ENCODE measurements at regions not wholly inside any gene's neighbourhood (a gene's known extent, or its start where the extent isn't known, plus 50 kb on each side); places are given as distances from the start of the nearest gene placed in this dataset.
"Not testable (repeated sequence)": the region's sequence is repeated elsewhere in the genome, so short reads cannot be mapped to it uniquely, and the experiment has no call there.

DNA sequence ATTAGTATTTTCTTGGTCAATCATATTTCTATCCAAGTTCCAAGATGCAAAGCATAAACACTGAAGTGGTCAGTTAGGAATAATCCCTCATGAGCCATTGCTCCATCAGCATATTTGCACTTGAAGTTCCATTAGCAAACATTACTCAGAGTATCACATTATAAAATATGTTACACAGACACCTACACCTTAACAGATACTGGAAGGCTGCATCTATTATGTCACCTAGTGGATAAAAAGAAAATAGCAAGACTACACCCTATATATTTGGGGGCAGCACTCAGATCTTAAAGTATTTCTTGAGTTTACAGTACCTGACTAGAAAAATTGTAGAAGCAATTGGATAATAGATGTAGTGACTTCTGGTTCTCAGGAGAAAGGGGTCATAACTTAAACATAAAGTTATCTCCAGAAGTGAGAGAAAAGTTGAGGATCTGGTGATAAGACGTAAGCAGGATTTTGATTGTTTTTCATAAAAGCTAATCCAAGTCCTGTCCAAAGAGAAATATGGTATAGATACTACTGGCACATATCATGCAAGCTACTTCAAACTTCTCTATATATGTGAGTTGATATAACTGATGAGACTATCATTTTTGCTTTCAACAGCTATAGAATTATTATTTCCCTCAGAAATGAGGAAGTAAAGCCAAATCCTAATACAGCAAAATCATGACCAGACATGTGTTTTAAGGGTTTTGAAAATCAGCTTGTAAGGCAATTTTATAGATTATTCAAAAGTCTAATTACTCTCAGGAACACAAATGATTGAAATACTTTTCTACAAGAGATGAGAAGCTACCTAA is 422.2 kb downstream of the GBE1 start:
- Mint-ChIP-seq H3K36me3 (ENCODE audit: low read depth) (no peaks in the 10 kb centered on the region), H3K27me3 (no peaks in the 10 kb centered on the region), H3K4me3 (no peak overlapping the region), H3K27ac (no peak overlapping the region), H3K9me3 (no peaks in the 10 kb centered on the region), H3K4me1 (ENCODE audit: low read depth) (no peaks in the 10 kb centered on the region)
- intact Hi-C loops (cut with micrococcal nuclease) = no loop called here

- Mint-ChIP-seq H3K27ac (no peak overlapping the region), H3K4me3 (no peak overlapping the region), H3K9me3 (no peaks in the 10 kb centered on the region), H3K36me3 (ENCODE audit: low read depth) (no peaks in the 10 kb centered on the region), H3K4me1 (ENCODE audit: low read depth) (no peaks in the 10 kb centered on the region), H3K27me3 (no peaks in the 10 kb centered on the region)
- intact Hi-C loops (cut with micrococcal nuclease) = no loop called here
These were observed 425.0 kb downstream of the GBE1 start for GRCh38 chr3:81336470-81336869.

DNA sequence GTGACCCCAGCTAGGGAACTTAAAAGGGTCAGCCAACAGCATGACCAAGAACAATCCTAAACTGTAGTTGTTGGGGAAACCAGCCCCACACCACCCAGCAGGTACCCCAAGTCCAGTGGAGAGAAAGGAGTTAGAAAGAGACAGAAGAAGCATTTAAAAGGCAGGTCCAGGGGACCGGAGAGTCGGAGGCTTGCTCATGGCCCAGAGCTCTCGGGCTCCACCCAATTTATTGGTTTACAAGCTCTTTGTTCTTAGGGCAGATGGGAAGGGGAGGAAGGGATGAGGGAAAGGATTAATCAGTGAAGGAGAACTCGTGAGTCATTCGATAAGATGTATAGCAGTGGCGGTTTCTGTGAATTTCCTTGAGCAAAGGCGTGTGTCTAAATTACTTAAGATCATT is 431.6 kb downstream of the GBE1 start:
- H3K4me1 Mint-ChIP-seq (ENCODE audit: low read depth); H3K4me3 Mint-ChIP-seq; intact Hi-C loops (cut with micrococcal nuclease); H3K36me3 Mint-ChIP-seq (ENCODE audit: low read depth); H3K27me3 Mint-ChIP-seq; H3K27ac Mint-ChIP-seq; H3K9me3 Mint-ChIP-seq: not testable (repeated sequence)

DNA sequence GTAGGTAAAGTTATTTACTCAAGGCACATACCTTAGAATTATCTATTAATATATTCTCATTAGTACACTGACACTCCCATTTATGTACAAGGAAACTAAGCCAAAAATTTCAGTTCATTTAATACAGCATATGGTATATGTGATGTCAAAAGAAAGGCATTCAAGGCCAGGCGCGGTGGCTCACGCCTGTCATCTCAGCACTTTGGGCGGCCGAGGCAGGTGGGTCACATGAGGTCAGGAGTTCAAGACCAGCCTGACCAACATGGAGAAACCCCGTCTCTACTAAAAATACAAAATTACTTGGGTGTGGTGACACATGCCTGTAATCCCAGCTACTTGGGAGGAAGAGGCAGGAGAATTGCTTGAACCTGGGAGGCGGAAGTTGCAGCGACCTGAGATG is 435.2 kb downstream of the GBE1 start:
- H3K27me3 Mint-ChIP-seq = no peaks in the 10 kb centered on the region
- H3K9me3 Mint-ChIP-seq = no peaks in the 10 kb centered on the region
- intact Hi-C loops (cut with micrococcal nuclease) = no loop called here
- no peaks in the 10 kb centered on the region for H3K36me3 Mint-ChIP-seq (ENCODE audit: low read depth)
- H3K27ac Mint-ChIP-seq = no peak overlapping the region
- H3K4me3 Mint-ChIP-seq = no peak overlapping the region
- no peaks in the 10 kb centered on the region for H3K4me1 Mint-ChIP-seq (ENCODE audit: low read depth)

- no peaks in the 10 kb centered on the region for H3K4me1 Mint-ChIP-seq (ENCODE audit: low read depth)
- H3K9me3 Mint-ChIP-seq = no peaks in the 10 kb centered on the region
- no peak overlapping the region for H3K4me3 Mint-ChIP-seq
- H3K36me3 Mint-ChIP-seq (ENCODE audit: low read depth) = no peaks in the 10 kb centered on the region
- no peaks in the 10 kb centered on the region for H3K27me3 Mint-ChIP-seq
- H3K27ac Mint-ChIP-seq = no peak overlapping the region
- intact Hi-C loops (cut with micrococcal nuclease) = no loop called here
These were observed 440.6 kb downstream of the GBE1 start for GRCh38 chr3:81320862-81321261.

GRCh38 chr3:81315030-81315429 is 446.4 kb downstream of the GBE1 start:
- no peak overlapping the region for H3K27ac Mint-ChIP-seq
- no peaks in the 10 kb centered on the region for H3K27me3 Mint-ChIP-seq
- no peaks in the 10 kb centered on the region for H3K9me3 Mint-ChIP-seq
- H3K4me3 Mint-ChIP-seq = no peak overlapping the region
- intact Hi-C loops (cut with micrococcal nuclease) = no loop called here
- H3K36me3 Mint-ChIP-seq (ENCODE audit: low read depth) = no peaks in the 10 kb centered on the region
- H3K4me1 Mint-ChIP-seq (ENCODE audit: low read depth) = no peaks in the 10 kb centered on the region

DNA sequence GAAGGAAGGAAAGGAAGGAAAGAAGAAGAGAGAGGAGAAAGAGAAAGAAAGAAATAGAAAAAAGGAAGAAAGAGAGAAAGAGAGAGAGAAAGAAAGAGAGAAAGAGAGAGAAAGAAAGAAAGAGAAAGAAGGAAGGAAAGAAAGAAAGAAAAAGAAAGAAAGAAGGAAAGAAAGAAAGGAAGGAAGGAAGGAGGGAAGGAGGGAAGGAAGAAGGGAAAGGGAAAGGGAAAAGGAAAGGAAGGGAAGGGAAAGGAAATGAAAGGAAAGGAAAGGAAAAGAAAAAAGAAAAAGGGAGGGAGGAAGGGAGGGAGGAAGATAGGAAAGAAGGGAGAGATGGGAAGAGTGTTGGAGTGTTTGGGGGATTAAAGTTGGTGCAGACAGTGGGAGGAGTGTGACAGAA is 450.1 kb downstream of the GBE1 start:
- Mint-ChIP-seq H3K4me1 (ENCODE audit: low read depth) (no peaks in the 10 kb centered on the region), H3K27me3 (no peaks in the 10 kb centered on the region), H3K36me3 (ENCODE audit: low read depth) (no peaks in the 10 kb centered on the region), H3K4me3 (no peak overlapping the region), H3K27ac (no peak overlapping the region), H3K9me3 (no peaks in the 10 kb centered on the region)
- intact Hi-C loops (cut with micrococcal nuclease) = no loop called here

DNA sequence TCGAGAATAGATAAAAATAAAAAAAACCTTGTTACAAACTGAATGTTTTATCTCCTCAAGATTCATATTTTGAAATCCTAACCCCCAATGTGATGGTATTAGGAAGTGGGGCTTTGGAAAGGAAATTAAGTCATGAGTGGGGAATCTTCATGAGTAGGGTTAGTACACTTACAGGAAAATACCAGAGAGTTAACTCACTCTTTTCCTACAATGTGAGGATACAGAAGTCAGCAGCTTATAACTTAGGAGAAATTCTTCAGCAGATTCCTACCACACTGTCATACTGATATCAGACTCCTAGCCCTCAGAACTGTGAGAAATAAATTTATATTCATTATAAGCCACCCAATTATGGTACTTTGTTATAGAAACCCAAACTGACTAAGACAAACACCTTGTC is 453.1 kb downstream of the GBE1 start:
- Mint-ChIP-seq H3K27me3 (no peaks in the 10 kb centered on the region), H3K4me1 (ENCODE audit: low read depth) (no peaks in the 10 kb centered on the region), H3K4me3 (no peak overlapping the region)

GRCh38 chr3:81307221-81307620 is 454.2 kb downstream of the GBE1 start:
- Mint-ChIP-seq H3K9me3 (no peaks in the 10 kb centered on the region), H3K27me3 (no peaks in the 10 kb centered on the region), H3K4me3 (no peak overlapping the region), H3K4me1 (ENCODE audit: low read depth) (no peaks in the 10 kb centered on the region), H3K36me3 (ENCODE audit: low read depth) (no peaks in the 10 kb centered on the region), H3K27ac (no peak overlapping the region)
- intact Hi-C loops (cut with micrococcal nuclease) = no loop called here

More for the DNA sequence above, 453.1 kb downstream of the GBE1 start:
- Mint-ChIP-seq H3K27ac (no peak overlapping the region), H3K36me3 (ENCODE audit: low read depth) (no peaks in the 10 kb centered on the region), H3K9me3 (no peaks in the 10 kb centered on the region)
- intact Hi-C loops (cut with micrococcal nuclease) = no loop called here

- H3K27ac Mint-ChIP-seq = no peak overlapping the region
- H3K36me3 Mint-ChIP-seq (ENCODE audit: low read depth) = no peaks in the 10 kb centered on the region
- intact Hi-C loops (cut with micrococcal nuclease) = loop anchor here (5.0 kb wide), 1 partner anchor 339 kb away; no protein-coding TSS in a partner anchor
- H3K4me1 Mint-ChIP-seq (ENCODE audit: low read depth) = no peaks in the 10 kb centered on the region
- H3K9me3 Mint-ChIP-seq = no peaks in the 10 kb centered on the region
- H3K27me3 Mint-ChIP-seq = peaks cover 1% of the 10 kb centered on the region
- H3K4me3 Mint-ChIP-seq = no peak overlapping the region
These were observed 458.1 kb downstream of the GBE1 start for GRCh38 chr3:81303321-81303720.

DNA sequence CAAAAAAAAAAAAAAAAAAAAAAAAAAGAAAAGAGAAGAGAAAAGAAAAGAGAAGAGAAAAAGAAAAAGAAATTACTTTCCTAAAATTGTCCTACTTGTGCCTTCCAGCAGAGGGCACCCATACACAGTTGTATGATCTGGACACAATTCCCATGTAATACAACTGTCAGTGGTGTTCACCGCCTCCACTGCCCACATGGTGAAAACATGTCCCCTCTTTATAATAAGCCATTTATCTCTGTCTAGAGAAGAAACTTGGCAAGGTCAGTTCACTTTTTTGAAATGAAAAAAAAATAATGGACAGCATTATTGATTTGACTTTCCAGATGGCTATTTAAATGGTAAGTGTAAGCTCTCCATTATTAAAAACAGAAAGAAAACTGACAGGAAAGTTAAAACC is 459.4 kb downstream of the GBE1 start:
- intact Hi-C loops (cut with micrococcal nuclease) = loop anchor here (5.0 kb wide), 1 partner anchor 340 kb away; no protein-coding TSS in a partner anchor
- Mint-ChIP-seq H3K4me3 (no peak overlapping the region), H3K9me3 (no peaks in the 10 kb centered on the region), H3K27me3 (peaks cover 1% of the 10 kb centered on the region), H3K27ac (no peak overlapping the region), H3K36me3 (ENCODE audit: low read depth) (no peaks in the 10 kb centered on the region), H3K4me1 (ENCODE audit: low read depth) (no peaks in the 10 kb centered on the region)

- intact Hi-C loops (cut with micrococcal nuclease) = loop anchor here (5.0 kb wide), 1 partner anchor 341 kb away; no protein-coding TSS in a partner anchor
- Mint-ChIP-seq H3K9me3 (no peaks in the 10 kb centered on the region), H3K4me1 (ENCODE audit: low read depth) (no peaks in the 10 kb centered on the region), H3K4me3 (no peak overlapping the region), H3K36me3 (ENCODE audit: low read depth) (no peaks in the 10 kb centered on the region), H3K27ac (no peak overlapping the region), H3K27me3 (peaks cover 1% of the 10 kb centered on the region)
These were observed 460.2 kb downstream of the GBE1 start for GRCh38 chr3:81301230-81301629.

- H3K4me3 Mint-ChIP-seq = no peak overlapping the region
- peaks cover 1% of the 10 kb centered on the region for H3K27me3 Mint-ChIP-seq
- no peak overlapping the region for H3K27ac Mint-ChIP-seq
- intact Hi-C loops (cut with micrococcal nuclease) = loop anchor here (5.0 kb wide), 1 partner anchor 342 kb away; no protein-coding TSS in a partner anchor
- H3K4me1 Mint-ChIP-seq (ENCODE audit: low read depth) = no peaks in the 10 kb centered on the region
- no peaks in the 10 kb centered on the region for H3K9me3 Mint-ChIP-seq
- no peaks in the 10 kb centered on the region for H3K36me3 Mint-ChIP-seq (ENCODE audit: low read depth)
These were observed 461.0 kb downstream of the GBE1 start for GRCh38 chr3:81300324-81300927.

DNA sequence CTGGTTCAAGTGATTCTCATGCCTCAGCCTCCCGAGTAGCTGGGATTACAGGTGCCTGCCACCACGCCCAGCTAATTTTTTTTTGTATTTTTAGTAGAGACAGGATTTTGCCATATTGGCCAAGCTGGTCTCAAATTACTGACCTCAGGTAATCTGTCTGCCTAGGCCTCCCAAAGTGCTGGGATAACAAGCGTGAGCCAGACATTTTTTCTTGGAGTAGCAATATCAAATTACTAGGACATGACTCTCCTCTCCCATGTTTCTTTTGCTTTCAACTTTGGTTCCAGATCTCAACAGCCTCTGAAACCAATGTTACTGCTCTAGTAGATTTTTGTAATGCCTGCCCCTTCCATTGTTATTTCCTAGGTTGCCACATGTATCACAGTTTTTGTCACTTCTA is 462.0 kb downstream of the GBE1 start:
- Mint-ChIP-seq H3K4me1 (ENCODE audit: low read depth) (no peaks in the 10 kb centered on the region), H3K27ac (no peak overlapping the region), H3K36me3 (ENCODE audit: low read depth) (no peaks in the 10 kb centered on the region), H3K4me3 (no peak overlapping the region), H3K9me3 (no peaks in the 10 kb centered on the region), H3K27me3 (peaks cover 1% of the 10 kb centered on the region)
- intact Hi-C loops (cut with micrococcal nuclease) = no loop called here

Data from dendritic cell treated with granulocyte-macrophage colony-stimulating factor and Interleukin-4, amounts not matched to agents 40 ng/mL and 50 ng/mL, for 4 days (primary cell).